Cardiac muscle cell (in vitro differentiated cells and primary cell): ENCODE measurements at regions not wholly inside any gene's neighbourhood (a gene's known extent, or its start where the extent isn't known, plus 50 kb on each side); places are given as distances from the start of the nearest gene placed in this dataset.

ENCODE experiments used
- DNase-seq, 2 donors: peaks; one replicate each; pipeline versions ENCODE4 v3.0.0 to v3.0.0-alpha.2; 2010 to 2017; ENCODE audit warnings: low read depth in 1 of 2, low spot score in 1 of 2
- H3K27ac ChIP-seq: fragments of 200-600 bp; sonication (generic); 2 replicates; pipeline ENCODE4 v1.5.1; 2016
- H3K27me3 ChIP-seq: fragments of 200-600 bp; sonication (generic); 2 replicates; pipeline ENCODE4 v1.6.0; 2016; ENCODE audit warnings: control low read depth
- H3K36me3 ChIP-seq: fragments of 200-600 bp; sonication (generic); 2 replicates; pipeline ENCODE4 v1.5.1; 2016; ENCODE audit warnings: control low read depth
- H3K4me1 ChIP-seq: fragments of 200-600 bp; sonication (generic); 2 replicates; pipeline ENCODE4 v1.8.1; 2017; ENCODE audit warnings: low read depth, mild to moderate bottlenecking, mixed run types
- H3K4me3 ChIP-seq: fragments of 200-600 bp; sonication (generic); 2 replicates; pipeline ENCODE4 v1.5.1; 2016; ENCODE audit warnings: mild to moderate bottlenecking
- H3K9me3 ChIP-seq: fragments of 200-600 bp; sonication (generic); 2 replicates; pipeline ENCODE4 v1.5.1; 2017; ENCODE audit warnings: low read depth, mild to moderate bottlenecking, control low read depth
- CTCF ChIP-seq: IDR thresholded peaks from 2 replicates; pipeline ENCODE4 v1.5.1; 2012; ENCODE audit warnings: low read depth, mild to moderate bottlenecking, low read length

GRCh38 chr17:71118039-71118438 is 948.7 kb downstream of the KCNJ2 start:
- TF ChIP-seq CTCF = peak; percentile 10
- no peaks in the 10 kb centered on the region for H3K9me3 ChIP-seq
- no peak overlapping the region for H3K4me3 ChIP-seq
- H3K36me3 ChIP-seq = no peaks in the 10 kb centered on the region
- H3K27ac ChIP-seq = no peak overlapping the region
- H3K27me3 ChIP-seq = no peaks in the 10 kb centered on the region
- H3K4me1 ChIP-seq = no peaks in the 10 kb centered on the region
- DNase-seq = peak in 1 of 2 donors; percentile 2

GRCh38 chr17:71127416-71127815 is 958.1 kb downstream of the KCNJ2 start:
- Histone ChIP-seq H3K27me3 (no peaks in the 10 kb centered on the region), H3K4me1 (no peaks in the 10 kb centered on the region), H3K9me3 (no peaks in the 10 kb centered on the region), H3K4me3 (no peak overlapping the region), H3K27ac (no peak overlapping the region), H3K36me3 (no peaks in the 10 kb centered on the region)
- DNase-seq = no peak
- no peak for TF ChIP-seq CTCF

GRCh38 chr17:71142333-71142732 is 973.0 kb downstream of the KCNJ2 start:
- Histone ChIP-seq H3K36me3 (no peaks in the 10 kb centered on the region), H3K27me3 (no peaks in the 10 kb centered on the region), H3K9me3 (no peaks in the 10 kb centered on the region), H3K4me1 (no peaks in the 10 kb centered on the region), H3K4me3 (no peak overlapping the region), H3K27ac (no peak overlapping the region)
- DNase-seq = peak in 1 of 2 donors; percentile 1
- TF ChIP-seq CTCF = no peak

GRCh38 chr17:71145486-71145885 is 975.3 kb upstream of the SOX9 start:
- DNase-seq = no peak
- Histone ChIP-seq H3K36me3 (no peaks in the 10 kb centered on the region), H3K4me3 (no peak overlapping the region), H3K9me3 (no peaks in the 10 kb centered on the region), H3K4me1 (no peaks in the 10 kb centered on the region), H3K27me3 (no peaks in the 10 kb centered on the region), H3K27ac (no peak overlapping the region)
- TF ChIP-seq CTCF = no peak

GRCh38 chr17:71147906-71148305 is 972.9 kb upstream of the SOX9 start:
- H3K27ac ChIP-seq = no peak overlapping the region
- H3K27me3 ChIP-seq = no peaks in the 10 kb centered on the region
- no peaks in the 10 kb centered on the region for H3K9me3 ChIP-seq
- TF ChIP-seq CTCF = no peak
- no peak for DNase-seq
- no peaks in the 10 kb centered on the region for H3K4me1 ChIP-seq
- no peak overlapping the region for H3K4me3 ChIP-seq
- H3K36me3 ChIP-seq = no peaks in the 10 kb centered on the region

GRCh38 chr17:71149607-71150006 is 971.2 kb upstream of the SOX9 start:
- no peak for DNase-seq
- Histone ChIP-seq H3K27me3 (no peaks in the 10 kb centered on the region), H3K4me1 (no peaks in the 10 kb centered on the region), H3K27ac (no peak overlapping the region), H3K36me3 (no peaks in the 10 kb centered on the region), H3K9me3 (no peaks in the 10 kb centered on the region), H3K4me3 (no peak overlapping the region)
- no peak for TF ChIP-seq CTCF
